GM20000 (cell line): ENCODE measurements at regions not wholly inside any gene's neighbourhood (a gene's known extent, or its start where the extent isn't known, plus 50 kb on each side); places are given as distances from the start of the nearest gene placed in this dataset.

Experiments used
- DNase-seq: peaks from one replicate; pipeline ENCODE4 v3.0.0; 2012; ENCODE audit warnings: low spot score
- TF ChIP-seq, protein P1 (sequence below): IDR thresholded peaks from 2 replicates; pipeline ENCODE4 v1.5.1; 2012; ENCODE audit warnings: mild to moderate bottlenecking, control low read depth; ENCODE audit errors: extremely low read depth, missing control alignments

DNA sequence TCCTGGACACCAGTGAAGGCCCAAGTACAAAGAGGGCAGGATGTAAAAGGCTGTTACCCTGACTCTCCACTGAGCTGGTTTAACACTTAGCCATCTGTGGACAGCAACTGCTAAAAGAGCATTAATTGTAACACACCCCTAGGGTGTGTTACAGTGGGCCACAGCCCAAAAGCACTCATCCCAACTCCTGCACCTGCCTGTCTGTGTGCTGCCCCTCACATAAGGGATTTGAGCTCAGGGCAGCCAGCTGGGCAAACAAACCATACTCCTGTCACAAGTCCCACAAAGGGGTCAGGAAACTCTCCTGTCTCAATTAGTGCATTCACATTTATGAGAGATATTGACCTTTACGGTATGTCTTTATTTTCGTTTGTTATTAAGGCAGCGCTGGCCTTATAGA, 833.1 kb upstream of the NXPH2 start:
- TF ChIP-seq, protein P1, sequence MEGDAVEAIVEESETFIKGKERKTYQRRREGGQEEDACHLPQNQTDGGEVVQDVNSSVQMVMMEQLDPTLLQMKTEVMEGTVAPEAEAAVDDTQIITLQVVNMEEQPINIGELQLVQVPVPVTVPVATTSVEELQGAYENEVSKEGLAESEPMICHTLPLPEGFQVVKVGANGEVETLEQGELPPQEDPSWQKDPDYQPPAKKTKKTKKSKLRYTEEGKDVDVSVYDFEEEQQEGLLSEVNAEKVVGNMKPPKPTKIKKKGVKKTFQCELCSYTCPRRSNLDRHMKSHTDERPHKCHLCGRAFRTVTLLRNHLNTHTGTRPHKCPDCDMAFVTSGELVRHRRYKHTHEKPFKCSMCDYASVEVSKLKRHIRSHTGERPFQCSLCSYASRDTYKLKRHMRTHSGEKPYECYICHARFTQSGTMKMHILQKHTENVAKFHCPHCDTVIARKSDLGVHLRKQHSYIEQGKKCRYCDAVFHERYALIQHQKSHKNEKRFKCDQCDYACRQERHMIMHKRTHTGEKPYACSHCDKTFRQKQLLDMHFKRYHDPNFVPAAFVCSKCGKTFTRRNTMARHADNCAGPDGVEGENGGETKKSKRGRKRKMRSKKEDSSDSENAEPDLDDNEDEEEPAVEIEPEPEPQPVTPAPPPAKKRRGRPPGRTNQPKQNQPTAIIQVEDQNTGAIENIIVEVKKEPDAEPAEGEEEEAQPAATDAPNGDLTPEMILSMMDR: no peak

DNA sequence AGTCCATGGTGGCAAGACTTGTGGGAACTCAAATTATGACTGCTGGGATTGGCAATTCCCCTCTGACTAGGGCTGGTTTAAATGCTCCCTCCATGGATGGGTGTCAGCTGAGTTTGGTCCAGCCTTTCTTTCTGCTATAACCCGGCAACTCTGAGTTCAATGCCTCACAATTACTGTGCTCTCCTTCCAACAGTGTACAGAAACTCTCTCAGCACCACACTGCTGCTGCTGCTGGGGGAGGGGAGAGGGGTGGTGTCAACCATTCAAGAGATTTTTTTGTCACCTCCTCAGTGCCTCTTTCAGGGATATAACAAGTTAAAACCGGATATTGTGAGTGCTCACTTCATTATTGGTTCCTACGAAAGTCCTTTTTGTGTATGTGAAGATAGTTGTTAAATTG, 830.3 kb upstream of the NXPH2 start:
- TF ChIP-seq, protein P1: no peak
- no peak for DNase-seq

More for the DNA sequence above, 833.1 kb upstream of the NXPH2 start:
- no peak for DNase-seq

DNA sequence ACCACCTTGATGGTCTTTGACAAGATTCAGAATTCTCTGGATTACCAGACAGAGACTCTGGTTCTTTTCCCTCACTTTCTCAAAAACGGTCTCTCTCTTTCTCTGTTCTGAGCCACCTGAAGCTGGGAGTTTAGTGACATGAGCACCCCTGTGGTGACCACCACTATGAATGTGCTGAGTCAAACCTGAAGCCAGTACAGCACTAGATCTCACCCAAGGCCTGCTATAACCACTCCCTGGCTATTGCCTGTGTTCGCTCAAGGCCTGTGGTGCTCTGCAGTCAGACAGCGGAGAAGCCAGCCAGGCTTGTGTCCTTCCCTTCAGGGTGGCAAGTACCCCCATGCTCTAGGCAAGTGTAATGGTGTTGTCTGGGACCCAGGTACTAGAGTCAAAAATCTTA, 828.9 kb upstream of the NXPH2 start:
- TF ChIP-seq, protein P1: no peak
- no peak for DNase-seq

DNA sequence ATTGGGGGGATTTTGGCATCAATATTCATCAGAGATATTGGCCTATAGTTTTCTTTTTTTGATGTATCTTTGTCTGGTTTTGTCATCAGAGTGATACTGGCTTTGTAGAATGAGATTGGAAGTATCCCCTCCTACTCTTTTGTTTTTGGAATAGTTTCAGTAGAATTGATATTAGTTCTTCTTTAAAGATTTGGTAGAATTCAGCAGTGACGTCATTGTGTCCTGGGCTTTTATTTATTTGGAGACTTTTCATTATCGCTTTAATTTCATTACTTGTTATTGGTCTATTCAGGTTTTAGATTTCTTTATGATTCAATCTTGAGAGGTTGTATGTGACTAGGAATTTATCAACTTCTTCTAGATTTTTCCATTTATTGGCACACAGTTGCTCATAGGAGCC, 825.5 kb upstream of the NXPH2 start:
- TF ChIP-seq, protein P1: no peak
- DNase-seq: no peak

DNA sequence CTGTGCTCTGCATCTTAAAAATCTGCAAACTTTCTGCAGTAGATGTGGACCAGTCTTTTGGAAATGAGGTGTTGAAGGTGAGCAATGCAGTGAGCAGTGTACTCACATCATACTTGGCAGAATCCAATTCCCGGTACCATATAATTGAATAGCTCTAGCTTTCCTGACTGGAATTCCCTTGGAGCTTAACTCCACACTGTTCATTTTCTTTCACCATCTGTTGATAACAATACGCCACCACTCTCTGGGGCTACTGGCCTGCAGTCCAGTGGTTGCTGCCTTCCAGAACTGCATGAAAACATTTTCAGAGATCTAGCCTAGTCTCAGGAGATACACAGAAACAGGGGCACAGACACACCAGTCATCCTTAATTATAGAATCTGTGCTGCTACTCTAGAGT, 820.0 kb upstream of the NXPH2 start:
- TF ChIP-seq, protein P1: no peak
- DNase-seq: no peak

DNA sequence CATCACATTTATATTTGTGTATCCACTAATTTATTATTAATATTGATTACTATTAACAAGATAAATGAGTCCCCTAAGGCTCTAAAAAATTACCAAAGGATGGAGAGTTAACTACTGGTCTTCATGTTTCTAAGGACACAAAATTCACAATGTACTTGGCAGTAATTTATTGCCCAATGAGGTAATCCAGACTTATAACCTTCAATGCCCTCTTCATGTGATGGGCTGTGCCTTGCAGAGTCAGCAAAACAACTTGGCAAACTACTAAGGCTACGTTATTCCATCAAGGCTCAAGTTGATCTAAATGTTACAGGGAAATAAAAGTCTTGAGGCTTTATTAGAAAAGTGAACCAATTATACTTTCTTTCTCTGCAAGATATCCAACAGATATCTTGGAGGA, 804.9 kb upstream of the NXPH2 start:
- no peak for DNase-seq
- TF ChIP-seq, protein P1: no peak

DNA sequence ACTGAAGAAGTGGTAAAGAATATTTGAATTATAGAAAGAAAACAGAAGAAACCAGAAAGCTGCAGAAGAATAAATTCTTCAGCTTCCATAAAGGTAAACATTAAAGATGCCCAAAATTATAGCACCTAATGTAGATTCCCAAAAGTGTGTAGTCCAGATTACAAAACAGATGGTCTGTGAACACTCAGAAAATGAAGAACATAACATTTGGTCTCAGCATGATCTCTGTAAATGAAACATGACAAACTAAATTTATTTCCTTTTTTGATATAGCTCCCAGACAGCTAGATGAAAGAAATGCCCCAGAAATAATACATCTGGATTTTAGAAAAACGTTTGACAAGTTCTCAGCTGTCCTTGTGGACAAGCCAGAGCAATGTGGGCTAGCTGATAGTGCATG, 794.2 kb upstream of the NXPH2 start:
- TF ChIP-seq, protein P1: no peak
- DNase-seq: no peak

DNA sequence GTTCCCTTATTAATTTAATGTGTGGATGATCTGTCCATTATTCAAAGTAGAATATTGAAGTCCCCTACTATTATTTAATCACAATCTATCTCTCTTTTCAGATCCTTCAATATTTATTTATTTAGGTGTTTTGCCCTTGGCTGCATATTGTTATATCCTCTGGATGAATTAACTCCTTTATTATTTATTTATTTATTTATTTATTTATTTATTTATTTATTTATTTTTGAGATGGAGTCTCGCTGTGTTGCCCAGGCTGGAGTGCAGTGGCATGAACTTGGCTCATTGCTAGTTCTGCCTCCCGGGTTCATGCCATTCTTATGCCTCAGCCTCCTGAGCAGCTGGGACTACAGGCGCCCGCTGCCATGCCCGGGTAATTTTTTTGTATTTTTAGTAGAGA, 776.6 kb upstream of the NXPH2 start:
- no peak for DNase-seq
- TF ChIP-seq, protein P1: no peak
